HEK293 (cell line): ENCODE measurements at regions not wholly inside any gene's neighbourhood (a gene's known extent, or its start where the extent isn't known, plus 50 kb on each side); places are given as distances from the start of the nearest gene placed in this dataset.

Experiments used
- CTCF ChIP-seq: fragments of 450-650 bp; formaldehyde crosslinking; IDR thresholded peaks from 2 replicates; pipeline ENCODE4 v1.5.1; 2016; ENCODE audit warnings: missing biosample characterization, missing genetic modification characterization
- REPIN1 ChIP-seq: fragments of 450-650 bp; formaldehyde crosslinking; IDR thresholded peaks from 2 replicates; pipeline ENCODE4 v1.5.1; 2017; ENCODE audit warnings: missing biosample characterization, missing genetic modification characterization, low read depth
- REST ChIP-seq: fragments of 450-650 bp; formaldehyde crosslinking; IDR thresholded peaks from 2 replicates; pipeline ENCODE4 v1.5.1; 2016; ENCODE audit warnings: missing biosample characterization, missing genetic modification characterization
- TSHZ1 ChIP-seq: fragments of 450-650 bp; formaldehyde crosslinking; IDR thresholded peaks from 2 replicates; pipeline ENCODE4 v1.5.1; 2016; ENCODE audit warnings: missing biosample characterization, missing genetic modification characterization, borderline replicate concordance
- ZBTB1 ChIP-seq: fragments of 450-650 bp; formaldehyde crosslinking; IDR thresholded peaks from 2 replicates; pipeline ENCODE4 v1.5.1; 2016; ENCODE audit warnings: missing biosample characterization, missing genetic modification characterization
- ZEB2 ChIP-seq: fragments of 450-650 bp; formaldehyde crosslinking; IDR thresholded peaks from 2 replicates; pipeline ENCODE4 v1.5.1; 2016; ENCODE audit warnings: missing biosample characterization, missing genetic modification characterization
- ZFP41 ChIP-seq: fragments of 450-650 bp; formaldehyde crosslinking; IDR thresholded peaks from 2 replicates; pipeline ENCODE4 v1.5.1; 2016; ENCODE audit warnings: missing biosample characterization, missing genetic modification characterization, borderline replicate concordance
- ZNF10 ChIP-seq: fragments of 450-650 bp; formaldehyde crosslinking; IDR thresholded peaks from 2 replicates; pipeline ENCODE4 v1.5.1; 2017; ENCODE audit warnings: missing biosample characterization, missing genetic modification characterization
- ZNF16 ChIP-seq: fragments of 450-650 bp; formaldehyde crosslinking; IDR thresholded peaks from 2 replicates; pipeline ENCODE4 v1.5.1; 2016; ENCODE audit warnings: low read depth, missing biosample characterization, missing genetic modification characterization
- ZNF280D ChIP-seq: fragments of 450-650 bp; formaldehyde crosslinking; IDR thresholded peaks from 2 replicates; pipeline ENCODE4 v1.5.1; 2016; ENCODE audit warnings: missing biosample characterization, missing genetic modification characterization
- ZNF394 ChIP-seq: fragments of 450-650 bp; formaldehyde crosslinking; IDR thresholded peaks from 2 replicates; pipeline ENCODE4 v1.5.1; 2016; ENCODE audit warnings: missing biosample characterization, missing genetic modification characterization, mild to moderate bottlenecking, moderate library complexity, borderline replicate concordance
- ZNF404 ChIP-seq: fragments of 450-650 bp; formaldehyde crosslinking; IDR thresholded peaks from 2 replicates; pipeline ENCODE4 v1.5.1; 2017; ENCODE audit warnings: missing biosample characterization, missing genetic modification characterization
- ZSCAN5A ChIP-seq: fragments of 450-650 bp; formaldehyde crosslinking; IDR thresholded peaks from 2 replicates; pipeline ENCODE4 v1.5.1; 2016; ENCODE audit warnings: missing biosample characterization, missing genetic modification characterization

- no peak for TF ChIP-seq ZNF280D (tag by site-specific recombination)
- TF ChIP-seq CTCF (tag by site-specific recombination) = no peak
- TF ChIP-seq ZNF16 (tag by site-specific recombination) = no peak
- TF ChIP-seq TSHZ1 (tag by site-specific recombination) = no peak
- no peak for TF ChIP-seq REST
- TF ChIP-seq ZSCAN5A (tag by site-specific recombination) = no peak
- no peak for TF ChIP-seq REPIN1 (tag by site-specific recombination)
- TF ChIP-seq ZEB2 = no peak
- no peak for TF ChIP-seq ZNF10
- no peak for TF ChIP-seq ZBTB1
- no peak for TF ChIP-seq ZFP41 (tag by site-specific recombination)
- no peak for TF ChIP-seq ZNF394 (tag by site-specific recombination)
- TF ChIP-seq ZNF404 (tag by site-specific recombination) = no peak
These were observed 78.7 kb upstream of the GRAMD1B start for GRCh38 chr11:123351375-123351774.
